CD4-positive, alpha-beta T cell (primary cell): ENCODE measurements at regions not wholly inside any gene's neighbourhood (a gene's known extent, or its start where the extent isn't known, plus 50 kb on each side); places are given as distances from the start of the nearest gene placed in this dataset.
"Not testable (repeated sequence)": the region's sequence is repeated elsewhere in the genome, so short reads cannot be mapped to it uniquely, and the experiment has no call there.

Source experiments
- ATAC-seq: fragments of 200-7000 bp; cut with Tn5 transposase; one replicate; pipeline ENCODE4 v1.10.0; 2022; ENCODE audit warnings: mild to moderate bottlenecking; ENCODE audit not compliant: poor library complexity
- CTCF ChIA-PET: fragments of 350-600 bp; sonication (Branson Sonifier 250); formaldehyde crosslinking; loops from one replicate; lab custom pipeline; 2021; ENCODE audit warnings: antibody characterized with exemption, inconsistent platforms; lab: Charles Lee
- POLR2A ChIA-PET: fragments of 350-600 bp; sonication (Branson Sonifier 250); formaldehyde crosslinking; loops from one replicate; lab custom pipeline; 2021; ENCODE audit warnings: antibody characterized with exemption, inconsistent platforms; lab: Charles Lee
- DNase-seq, 14 experiments: peaks; one replicate each; pipeline ENCODE4 v3.0.0-alpha.2; 2013 to 2020; ENCODE audit warnings: mixed read lengths in 2 of 14
- H3K27ac ChIP-seq, 2 donors: one replicate each; pipeline versions ENCODE4 v1.5.1 to v1.7.0; 2013; ENCODE audit warnings: low read length in 2 of 2, low read depth in 1 of 2, mild to moderate bottlenecking in 1 of 2
- H3K27me3 ChIP-seq, 2 experiments: 1 replicate in 1 of 2; 2 replicates in 1 of 2; pipeline versions ENCODE4 v1.6.1 to v1.7.0; 2013; ENCODE audit warnings: low read length in 2 of 2, control low read depth in 1 of 2, mild to moderate bottlenecking in 1 of 2, moderate library complexity in 1 of 2; ENCODE audit not compliant: insufficient read depth in 2 of 2, control insufficient read depth in 1 of 2
- H3K36me3 ChIP-seq: one replicate; pipeline ENCODE4 v1.6.1; 2013; ENCODE audit warnings: low read length, control low read depth; ENCODE audit not compliant: insufficient read depth
- H3K4me1 ChIP-seq: one replicate; pipeline ENCODE4 v1.6.1; 2013; ENCODE audit warnings: low read length, control low read depth; ENCODE audit not compliant: insufficient read depth
- H3K4me3 ChIP-seq: one replicate; pipeline ENCODE4 v1.5.1; 2013; ENCODE audit warnings: mild to moderate bottlenecking, low read length, moderate library complexity
- H3K9me3 ChIP-seq, 2 experiments: 1 replicate in 1 of 2; 2 replicates in 1 of 2; pipeline versions ENCODE4 v1.6.1 to v1.7.0; 2013; ENCODE audit warnings: low read length in 2 of 2, mild to moderate bottlenecking in 2 of 2, control low read depth in 1 of 2, moderate library complexity in 1 of 2; ENCODE audit not compliant: control insufficient read depth in 1 of 2, insufficient read depth in 1 of 2
- H3K27ac Mint-ChIP-seq: one replicate; pipeline ENCODE4 v1.8.0; 2020; ENCODE audit warnings: mixed read lengths
- H3K27me3 Mint-ChIP-seq: one replicate; pipeline ENCODE4 v1.8.0; 2021; ENCODE audit warnings: mixed read lengths
- H3K36me3 Mint-ChIP-seq: one replicate; pipeline ENCODE4 v1.8.0; 2021; ENCODE audit warnings: low read depth, mixed read lengths
- H3K4me1 Mint-ChIP-seq: one replicate; pipeline ENCODE4 v1.8.0; 2021; ENCODE audit warnings: low read depth, mixed read lengths
- H3K4me3 Mint-ChIP-seq: one replicate; pipeline ENCODE4 v1.8.0; 2020; ENCODE audit warnings: mild to moderate bottlenecking, mixed read lengths
- H3K9me3 Mint-ChIP-seq: one replicate; pipeline ENCODE4 v1.8.0; 2020; ENCODE audit warnings: mixed read lengths
- intact Hi-C, 2 experiments: fragments of 100-400 bp; cut with DNase I in 1 of 2; cut with micrococcal nuclease in 1 of 2; formaldehyde crosslinking; loops; one replicate each; pipeline versions ENCODE4 v1.15.1 to v1.9.0; 2023 to 2025; cut with DNase I, micrococcal nuclease
- TF ChIP-seq, protein P1 (sequence below): fragments of 200-600 bp; IDR thresholded peaks from one replicate; pipeline ENCODE4 v1.8.0; 2022; ENCODE audit warnings: antibody characterized with exemption, mild to moderate bottlenecking

DNA sequence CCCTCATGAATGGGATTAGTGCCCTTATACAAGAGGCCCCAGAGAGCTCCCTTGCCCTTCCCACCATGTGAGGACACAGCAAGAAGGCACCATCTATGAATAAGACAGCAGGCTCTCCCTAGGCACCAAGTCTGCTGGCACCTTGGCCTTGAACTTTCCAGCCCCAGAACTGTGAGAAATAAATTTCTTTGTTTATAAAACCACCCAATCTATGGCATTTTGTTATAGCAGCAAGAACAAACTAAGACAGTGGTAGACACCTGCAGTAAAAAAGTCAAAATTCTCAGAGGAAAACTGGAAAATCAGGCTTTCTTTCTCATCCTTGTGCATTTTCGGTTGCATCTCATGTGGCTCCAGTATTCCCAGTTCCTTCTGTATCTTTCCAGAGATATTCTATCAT, 90.3 kb downstream of the LSM3 start:
- H3K9me3 ChIP-seq, result no peaks in the 10 kb centered on the region
- H3K27me3 ChIP-seq, result no peaks in the 10 kb centered on the region
- Mint-ChIP-seq H3K9me3 (no peaks in the 10 kb centered on the region), H3K4me1 (no peaks in the 10 kb centered on the region), H3K4me3 (no peak overlapping the region), H3K27me3 (no peaks in the 10 kb centered on the region), H3K27ac (no peak overlapping the region), H3K36me3 (no peaks in the 10 kb centered on the region)
- intact Hi-C loops, result no loop called here
- H3K4me3 ChIP-seq, result no peak overlapping the region
- H3K36me3 ChIP-seq, result no peaks in the 10 kb centered on the region
- DNase-seq (no peak), ATAC-seq (no peak)
- TF ChIP-seq, protein P1, sequence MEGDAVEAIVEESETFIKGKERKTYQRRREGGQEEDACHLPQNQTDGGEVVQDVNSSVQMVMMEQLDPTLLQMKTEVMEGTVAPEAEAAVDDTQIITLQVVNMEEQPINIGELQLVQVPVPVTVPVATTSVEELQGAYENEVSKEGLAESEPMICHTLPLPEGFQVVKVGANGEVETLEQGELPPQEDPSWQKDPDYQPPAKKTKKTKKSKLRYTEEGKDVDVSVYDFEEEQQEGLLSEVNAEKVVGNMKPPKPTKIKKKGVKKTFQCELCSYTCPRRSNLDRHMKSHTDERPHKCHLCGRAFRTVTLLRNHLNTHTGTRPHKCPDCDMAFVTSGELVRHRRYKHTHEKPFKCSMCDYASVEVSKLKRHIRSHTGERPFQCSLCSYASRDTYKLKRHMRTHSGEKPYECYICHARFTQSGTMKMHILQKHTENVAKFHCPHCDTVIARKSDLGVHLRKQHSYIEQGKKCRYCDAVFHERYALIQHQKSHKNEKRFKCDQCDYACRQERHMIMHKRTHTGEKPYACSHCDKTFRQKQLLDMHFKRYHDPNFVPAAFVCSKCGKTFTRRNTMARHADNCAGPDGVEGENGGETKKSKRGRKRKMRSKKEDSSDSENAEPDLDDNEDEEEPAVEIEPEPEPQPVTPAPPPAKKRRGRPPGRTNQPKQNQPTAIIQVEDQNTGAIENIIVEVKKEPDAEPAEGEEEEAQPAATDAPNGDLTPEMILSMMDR, result no peak
- CTCF ChIA-PET, result no interaction called here
- H3K27ac ChIP-seq, result no peak overlapping the region
- POLR2A ChIA-PET, result no interaction called here
- H3K4me1 ChIP-seq, result no peaks in the 10 kb centered on the region

DNA sequence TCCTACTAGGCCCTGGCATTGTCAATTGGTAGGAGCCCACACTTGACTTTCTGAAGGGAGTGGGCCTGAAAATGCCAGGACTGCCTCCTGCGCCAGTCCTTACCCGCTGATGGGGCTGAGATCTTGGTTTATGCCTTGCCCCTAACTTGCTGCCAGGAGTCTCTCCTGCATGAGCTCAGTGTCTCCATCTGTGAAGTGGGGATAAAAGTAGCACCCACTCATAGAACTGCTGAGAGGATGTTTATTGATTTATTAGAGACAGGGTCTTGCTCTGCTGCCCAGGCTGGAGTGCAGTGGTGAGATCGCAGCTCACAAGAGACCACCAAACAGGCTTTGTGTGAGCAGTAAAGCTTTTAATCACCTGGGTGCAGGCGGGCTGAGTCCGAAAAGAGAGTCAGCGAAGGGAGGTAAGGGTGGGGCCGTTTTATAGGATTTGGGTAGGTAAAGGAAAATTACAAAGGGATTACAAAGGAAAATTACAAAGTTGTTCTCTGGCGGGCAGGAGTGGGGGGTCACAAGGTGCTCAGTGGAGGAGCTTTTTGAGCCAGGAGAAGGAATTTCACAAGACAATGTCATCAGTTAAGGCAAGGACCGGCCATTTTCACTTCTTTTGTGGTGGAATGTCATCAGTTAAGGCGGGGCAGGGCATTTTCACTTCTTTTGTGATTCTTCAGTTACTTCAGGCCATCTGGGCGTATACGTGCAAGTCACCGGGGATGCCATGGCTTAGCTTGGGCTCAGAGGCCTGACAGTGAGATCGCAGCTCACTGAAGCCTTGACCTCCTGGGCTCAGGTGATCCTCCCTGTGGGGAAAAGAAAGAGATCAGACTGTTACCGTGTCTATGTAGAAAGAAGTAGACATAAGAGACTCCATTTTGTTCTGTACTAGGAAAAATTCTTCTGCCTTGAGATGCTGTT, 93.7 kb downstream of the LSM3 start:
- not testable (repeated sequence) for H3K36me3 Mint-ChIP-seq

DNA sequence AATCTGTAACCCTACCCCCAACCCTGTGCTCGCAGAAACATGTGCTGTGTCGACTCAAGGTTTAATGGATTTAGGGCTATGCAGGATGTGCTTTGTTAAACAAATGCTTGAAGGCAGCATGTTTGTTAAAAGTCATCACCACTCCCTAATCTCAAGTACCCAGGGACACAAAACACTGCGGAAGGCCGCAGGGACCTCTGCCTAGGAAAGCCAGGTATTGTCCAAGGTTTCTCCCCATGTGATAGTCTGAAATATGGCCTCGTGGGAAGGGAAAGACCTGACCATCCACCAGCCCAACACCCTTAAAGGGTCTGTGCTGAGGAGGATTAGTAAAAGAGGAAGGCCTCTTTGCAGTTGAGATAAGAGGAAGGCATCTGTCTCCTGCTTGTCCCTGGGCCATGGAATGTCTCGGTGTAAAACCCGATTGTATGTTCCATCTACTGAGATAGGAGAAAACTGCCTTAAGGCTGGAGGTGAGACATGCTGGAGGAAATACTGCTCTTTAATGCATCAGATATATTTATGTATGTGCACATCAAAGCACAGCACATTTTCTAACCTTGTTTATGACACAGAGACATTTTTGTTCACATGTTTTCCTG, 94.4 kb downstream of the LSM3 start:
- H3K27ac Mint-ChIP-seq, DNase-seq: not testable (repeated sequence)

More for the DNA sequence above, 93.7 kb downstream of the LSM3 start:
- DNase-seq, intact Hi-C loops, H3K9me3 Mint-ChIP-seq, CTCF ChIA-PET, H3K27me3 ChIP-seq, H3K36me3 ChIP-seq, H3K4me1 ChIP-seq, ATAC-seq, H3K27ac ChIP-seq, H3K4me3 Mint-ChIP-seq, H3K27me3 Mint-ChIP-seq, H3K4me3 ChIP-seq, H3K27ac Mint-ChIP-seq, POLR2A ChIA-PET, H3K9me3 ChIP-seq, H3K4me1 Mint-ChIP-seq: not testable (repeated sequence)

DNA sequence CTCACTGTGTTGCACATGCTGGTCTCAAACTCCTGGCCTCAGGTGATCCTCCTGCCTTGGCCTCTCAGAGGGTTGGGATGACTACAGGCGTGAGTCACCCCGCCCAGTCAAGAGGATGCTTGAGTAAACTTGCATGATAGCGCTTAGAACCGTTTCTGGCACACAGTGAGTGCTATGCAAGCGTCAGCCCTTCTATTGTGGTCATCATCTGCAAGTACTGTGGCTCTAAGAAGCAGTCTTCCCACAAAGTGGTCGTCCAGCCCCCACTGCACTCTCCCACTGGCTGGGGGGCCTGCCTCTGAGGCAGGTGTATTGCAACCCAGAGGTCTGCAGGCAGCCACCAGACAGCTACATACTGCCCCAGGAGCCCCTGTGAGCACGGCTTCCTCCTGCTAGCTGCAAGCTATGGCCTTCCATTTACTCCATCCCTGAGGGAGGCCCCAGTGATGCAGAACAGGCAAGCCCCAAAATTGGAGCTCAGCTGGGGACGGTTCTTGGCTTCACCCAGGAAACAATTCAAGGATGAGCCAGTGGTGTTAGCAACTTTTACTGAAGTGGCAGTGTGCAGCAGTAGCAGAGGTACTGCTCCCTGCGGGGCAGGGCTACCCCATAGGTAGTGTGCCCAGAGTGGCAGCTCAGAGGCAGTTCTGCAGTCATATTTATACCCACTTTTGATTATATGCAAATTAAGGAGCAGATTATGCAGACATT, 95.4 kb downstream of the LSM3 start:
- H3K4me3 Mint-ChIP-seq, result no peak overlapping the region
- TF ChIP-seq, protein P1, result no peak
- H3K27me3 Mint-ChIP-seq, result no peaks in the 10 kb centered on the region
- no peaks in the 10 kb centered on the region for H3K36me3 ChIP-seq
- H3K36me3 Mint-ChIP-seq, result no peaks in the 10 kb centered on the region
- ChIA-PET POLR2A (no interaction called here), CTCF (no interaction called here)
- no peaks in the 10 kb centered on the region for H3K9me3 Mint-ChIP-seq
- H3K9me3 ChIP-seq, result no peaks in the 10 kb centered on the region
- H3K4me1 Mint-ChIP-seq, result no peaks in the 10 kb centered on the region
- ATAC-seq (no peak), DNase-seq (no peak)
- H3K27ac ChIP-seq, result no peak overlapping the region
- H3K4me1 ChIP-seq, result no peaks in the 10 kb centered on the region
- H3K27me3 ChIP-seq, result peaks cover 0 to 3% of the 10 kb centered on the region in 2 experiments
- H3K27ac Mint-ChIP-seq, result no peak overlapping the region
- intact Hi-C loops, result no loop called here
- no peak overlapping the region for H3K4me3 ChIP-seq

More for the DNA sequence above, 94.4 kb downstream of the LSM3 start:
- H3K4me1 Mint-ChIP-seq, H3K36me3 Mint-ChIP-seq, H3K9me3 ChIP-seq, H3K4me1 ChIP-seq, intact Hi-C loops, H3K9me3 Mint-ChIP-seq, H3K4me3 Mint-ChIP-seq, H3K27ac ChIP-seq, ATAC-seq, H3K27me3 Mint-ChIP-seq, POLR2A ChIA-PET, H3K4me3 ChIP-seq, H3K27me3 ChIP-seq, CTCF ChIA-PET, H3K36me3 ChIP-seq: not testable (repeated sequence)
